DOHH2 (cell line): ENCODE measurements at regions not wholly inside any gene's neighbourhood (a gene's known extent, or its start where the extent isn't known, plus 50 kb on each side); places are given as distances from the start of the nearest gene placed in this dataset.

ENCODE experiments used
- H3F3A ChIP-seq: fragments of 200-600 bp; sonication (generic), shearing (Covaris generic); 2 replicates; pipeline ENCODE4 v1.6.0; 2016; ENCODE audit warnings: antibody characterized with exemption, mild to moderate bottlenecking; ENCODE audit not compliant: control insufficient read depth, insufficient read depth
- H3K27ac ChIP-seq: fragments of 200-600 bp; sonication (generic); 2 replicates; pipeline ENCODE4 v1.5.1; 2014; ENCODE audit warnings: low read depth, mild to moderate bottlenecking, low read length, moderate library complexity
- H3K27me3 ChIP-seq: fragments of 200-600 bp; sonication (generic); 2 replicates; pipeline ENCODE4 v1.6.1; 2014; ENCODE audit warnings: mild to moderate bottlenecking, low read length, mixed read lengths; ENCODE audit not compliant: control insufficient read depth
- H3K36me3 ChIP-seq: fragments of 200-600 bp; sonication (generic); 2 replicates; pipeline ENCODE4 v1.6.1; 2014; ENCODE audit warnings: mild to moderate bottlenecking, low read length, moderate library complexity, mixed read lengths; ENCODE audit not compliant: control insufficient read depth
- H3K4me1 ChIP-seq: fragments of 200-600 bp; sonication (generic); 2 replicates; pipeline ENCODE4 v1.6.1; 2014; ENCODE audit warnings: mild to moderate bottlenecking, low read length, mixed read lengths; ENCODE audit not compliant: control insufficient read depth
- H3K4me2 ChIP-seq: fragments of 200-600 bp; sonication (generic); 2 replicates; pipeline ENCODE4 v1.6.0; 2014; ENCODE audit warnings: mild to moderate bottlenecking, low read length, moderate library complexity
- H3K4me3 ChIP-seq: fragments of 200-600 bp; sonication (generic); 2 replicates; pipeline ENCODE4 v1.5.1; 2014; ENCODE audit warnings: mild to moderate bottlenecking, low read length, mixed read lengths
- H3K79me2 ChIP-seq: fragments of 200-600 bp; sonication (generic); 2 replicates; pipeline ENCODE4 v1.6.1; 2014; ENCODE audit warnings: mild to moderate bottlenecking, low read length, mixed read lengths; ENCODE audit not compliant: control insufficient read depth
- H3K9me2 ChIP-seq: fragments of 200-600 bp; sonication (generic); replicated peaks from 2 replicates; pipeline ENCODE4 v1.6.1; 2014; ENCODE audit warnings: mild to moderate bottlenecking, low read length, mixed read lengths; ENCODE audit not compliant: control insufficient read depth
- H3K9me3 ChIP-seq: fragments of 200-600 bp; sonication (generic); 2 replicates; pipeline ENCODE4 v1.6.1; 2014; ENCODE audit warnings: antibody characterized with exemption, low read length, mixed read lengths; ENCODE audit not compliant: control insufficient read depth, insufficient read depth
- H4K20me1 ChIP-seq: fragments of 200-600 bp; sonication (generic); 2 replicates; pipeline ENCODE4 v1.6.0; 2014; ENCODE audit warnings: low read depth, mild to moderate bottlenecking, antibody characterized with exemption, low read length, moderate library complexity; ENCODE audit not compliant: control insufficient read depth, insufficient read depth
- EZH2phosphoT487 ChIP-seq: fragments of 200-600 bp; sonication (generic); IDR thresholded peaks from 2 replicates; pipeline ENCODE4 v1.6.1; 2017; ENCODE audit warnings: borderline replicate concordance, mild to moderate bottlenecking, antibody characterized with exemption, low read length, moderate library complexity, mixed read lengths
- TF ChIP-seq, protein P1 (sequence below): fragments of 200-600 bp; sonication (generic); IDR thresholded peaks from one replicate; pipeline ENCODE4 v1.5.1; 2014; ENCODE audit warnings: antibody characterized with exemption, mild to moderate bottlenecking, low read depth, low read length; ENCODE audit not compliant: poor library complexity, severe bottlenecking

DNA sequence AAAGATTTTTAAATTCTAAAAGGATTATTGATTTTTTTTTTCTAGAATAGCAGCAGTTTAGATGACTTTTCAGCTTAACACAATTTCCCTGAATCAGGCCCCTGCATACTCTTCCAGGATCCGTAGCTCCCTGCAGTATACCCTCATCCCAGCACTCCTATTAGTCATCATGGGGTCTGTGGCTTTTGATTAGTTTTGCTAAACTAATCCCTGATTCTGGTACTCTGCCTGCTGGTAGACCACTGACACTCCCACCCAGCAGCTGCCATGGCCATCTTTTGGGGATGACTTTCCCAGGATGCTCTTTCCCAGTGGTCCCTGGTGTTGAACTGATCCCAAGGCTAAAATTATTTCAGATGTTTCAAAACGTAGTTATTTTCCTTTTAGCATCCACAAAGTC, 802.0 kb downstream of the RAPGEF2 start:
- no peaks in the 10 kb centered on the region for H4K20me1 ChIP-seq
- H3K4me1 ChIP-seq, result no peaks in the 10 kb centered on the region
- H3K36me3 ChIP-seq, result no peaks in the 10 kb centered on the region
- H3K4me2 ChIP-seq, result no peak overlapping the region
- no peak overlapping the region for H3K27ac ChIP-seq
- H3K79me2 ChIP-seq, result no peaks in the 10 kb centered on the region
- no peaks in the 10 kb centered on the region; the same call in 1 of the 2 replicates for H3K9me2 ChIP-seq
- TF ChIP-seq, protein P1, sequence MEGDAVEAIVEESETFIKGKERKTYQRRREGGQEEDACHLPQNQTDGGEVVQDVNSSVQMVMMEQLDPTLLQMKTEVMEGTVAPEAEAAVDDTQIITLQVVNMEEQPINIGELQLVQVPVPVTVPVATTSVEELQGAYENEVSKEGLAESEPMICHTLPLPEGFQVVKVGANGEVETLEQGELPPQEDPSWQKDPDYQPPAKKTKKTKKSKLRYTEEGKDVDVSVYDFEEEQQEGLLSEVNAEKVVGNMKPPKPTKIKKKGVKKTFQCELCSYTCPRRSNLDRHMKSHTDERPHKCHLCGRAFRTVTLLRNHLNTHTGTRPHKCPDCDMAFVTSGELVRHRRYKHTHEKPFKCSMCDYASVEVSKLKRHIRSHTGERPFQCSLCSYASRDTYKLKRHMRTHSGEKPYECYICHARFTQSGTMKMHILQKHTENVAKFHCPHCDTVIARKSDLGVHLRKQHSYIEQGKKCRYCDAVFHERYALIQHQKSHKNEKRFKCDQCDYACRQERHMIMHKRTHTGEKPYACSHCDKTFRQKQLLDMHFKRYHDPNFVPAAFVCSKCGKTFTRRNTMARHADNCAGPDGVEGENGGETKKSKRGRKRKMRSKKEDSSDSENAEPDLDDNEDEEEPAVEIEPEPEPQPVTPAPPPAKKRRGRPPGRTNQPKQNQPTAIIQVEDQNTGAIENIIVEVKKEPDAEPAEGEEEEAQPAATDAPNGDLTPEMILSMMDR, result no peak
- TF ChIP-seq EZH2phosphoT487, result no peak
- no peaks in the 10 kb centered on the region for H3K9me3 ChIP-seq
- no peaks in the 10 kb centered on the region for H3F3A ChIP-seq
- H3K4me3 ChIP-seq, result no peak overlapping the region
- H3K27me3 ChIP-seq, result no peaks in the 10 kb centered on the region

DNA sequence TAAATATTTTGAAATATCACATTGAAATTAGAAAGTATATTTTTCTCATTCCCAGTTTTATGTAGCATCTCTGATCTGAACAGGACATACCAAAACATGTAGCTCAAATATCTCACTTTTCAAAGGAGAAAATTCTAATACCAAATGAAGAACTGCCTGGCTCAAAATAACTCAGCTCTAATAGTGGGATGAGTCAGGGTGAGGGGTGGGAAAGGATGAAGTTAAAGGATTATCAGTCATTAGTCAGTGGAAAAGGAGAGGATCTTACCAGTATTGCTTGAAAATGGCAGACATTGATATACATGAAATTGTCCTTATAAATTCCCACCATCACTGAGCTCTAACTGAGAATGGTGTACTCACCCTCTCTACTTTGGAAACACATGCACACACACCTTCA, 803.2 kb downstream of the RAPGEF2 start:
- Histone ChIP-seq H3K9me2 (no peaks in the 10 kb centered on the region; the same call in 1 of the 2 replicates), H3K36me3 (no peaks in the 10 kb centered on the region), H3K4me3 (no peak overlapping the region), H3F3A (no peaks in the 10 kb centered on the region), H3K79me2 (no peaks in the 10 kb centered on the region), H3K9me3 (no peaks in the 10 kb centered on the region), H3K4me1 (no peaks in the 10 kb centered on the region), H3K27ac (no peak overlapping the region), H3K4me2 (no peak overlapping the region), H4K20me1 (no peaks in the 10 kb centered on the region), H3K27me3 (no peaks in the 10 kb centered on the region)
- no peak for TF ChIP-seq EZH2phosphoT487
- TF ChIP-seq, protein P1, result no peak

DNA sequence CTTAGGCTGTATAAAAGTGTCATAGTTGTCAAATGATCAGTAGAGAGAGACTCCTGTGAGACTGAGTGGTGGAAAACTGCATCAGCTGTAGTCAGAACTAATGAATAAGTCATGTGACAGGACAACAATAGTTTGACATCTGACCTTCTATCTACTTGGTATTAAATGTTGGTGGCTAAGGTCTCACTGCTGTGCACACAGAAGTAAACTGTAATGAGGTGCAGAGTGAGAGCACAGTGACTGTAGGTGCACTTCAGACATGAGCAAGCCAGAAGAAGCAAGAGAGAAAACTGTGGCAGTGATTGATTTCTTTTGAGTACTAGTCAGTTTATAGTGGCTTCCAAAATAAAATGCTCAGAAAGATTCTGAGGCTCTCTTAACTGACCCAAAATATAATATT, 803.6 kb downstream of the RAPGEF2 start:
- Histone ChIP-seq H3F3A (no peaks in the 10 kb centered on the region), H3K36me3 (no peaks in the 10 kb centered on the region), H3K79me2 (no peaks in the 10 kb centered on the region), H3K9me3 (no peaks in the 10 kb centered on the region), H4K20me1 (no peaks in the 10 kb centered on the region), H3K4me1 (no peaks in the 10 kb centered on the region), H3K27ac (no peak overlapping the region), H3K9me2 (no peaks in the 10 kb centered on the region; the same call in 1 of the 2 replicates), H3K4me3 (no peak overlapping the region), H3K4me2 (no peak overlapping the region), H3K27me3 (no peaks in the 10 kb centered on the region)
- TF ChIP-seq EZH2phosphoT487, result no peak
- TF ChIP-seq, protein P1, result no peak
